AG10803 (cell line): ENCODE measurements at regions not wholly inside any gene's neighbourhood (a gene's known extent, or its start where the extent isn't known, plus 50 kb on each side); places are given as distances from the start of the nearest gene placed in this dataset.

ENCODE experiments used
- DNase-seq: peaks from one replicate; pipeline ENCODE4 v3.0.0; 2010; ENCODE audit warnings: low read depth
- H3K4me3 ChIP-seq: 2 replicates; pipeline ENCODE4 v1.5.1; 2011; ENCODE audit warnings: mild to moderate bottlenecking, low read length, control low read depth
- TF ChIP-seq, protein P1 (sequence below): conservative IDR thresholded peaks from 2 replicates; pipeline ENCODE4 v1.5.1; 2011; ENCODE audit warnings: mild to moderate bottlenecking, low read length, control low read depth, inconsistent platforms

GRCh38 chr4:26226629-26227376 is 94.0 kb upstream of the RBPJ start:
- H3K4me3 ChIP-seq = no peak overlapping the region
- TF ChIP-seq, protein P1, sequence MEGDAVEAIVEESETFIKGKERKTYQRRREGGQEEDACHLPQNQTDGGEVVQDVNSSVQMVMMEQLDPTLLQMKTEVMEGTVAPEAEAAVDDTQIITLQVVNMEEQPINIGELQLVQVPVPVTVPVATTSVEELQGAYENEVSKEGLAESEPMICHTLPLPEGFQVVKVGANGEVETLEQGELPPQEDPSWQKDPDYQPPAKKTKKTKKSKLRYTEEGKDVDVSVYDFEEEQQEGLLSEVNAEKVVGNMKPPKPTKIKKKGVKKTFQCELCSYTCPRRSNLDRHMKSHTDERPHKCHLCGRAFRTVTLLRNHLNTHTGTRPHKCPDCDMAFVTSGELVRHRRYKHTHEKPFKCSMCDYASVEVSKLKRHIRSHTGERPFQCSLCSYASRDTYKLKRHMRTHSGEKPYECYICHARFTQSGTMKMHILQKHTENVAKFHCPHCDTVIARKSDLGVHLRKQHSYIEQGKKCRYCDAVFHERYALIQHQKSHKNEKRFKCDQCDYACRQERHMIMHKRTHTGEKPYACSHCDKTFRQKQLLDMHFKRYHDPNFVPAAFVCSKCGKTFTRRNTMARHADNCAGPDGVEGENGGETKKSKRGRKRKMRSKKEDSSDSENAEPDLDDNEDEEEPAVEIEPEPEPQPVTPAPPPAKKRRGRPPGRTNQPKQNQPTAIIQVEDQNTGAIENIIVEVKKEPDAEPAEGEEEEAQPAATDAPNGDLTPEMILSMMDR = no peak
- DNase-seq = no peak

DNA sequence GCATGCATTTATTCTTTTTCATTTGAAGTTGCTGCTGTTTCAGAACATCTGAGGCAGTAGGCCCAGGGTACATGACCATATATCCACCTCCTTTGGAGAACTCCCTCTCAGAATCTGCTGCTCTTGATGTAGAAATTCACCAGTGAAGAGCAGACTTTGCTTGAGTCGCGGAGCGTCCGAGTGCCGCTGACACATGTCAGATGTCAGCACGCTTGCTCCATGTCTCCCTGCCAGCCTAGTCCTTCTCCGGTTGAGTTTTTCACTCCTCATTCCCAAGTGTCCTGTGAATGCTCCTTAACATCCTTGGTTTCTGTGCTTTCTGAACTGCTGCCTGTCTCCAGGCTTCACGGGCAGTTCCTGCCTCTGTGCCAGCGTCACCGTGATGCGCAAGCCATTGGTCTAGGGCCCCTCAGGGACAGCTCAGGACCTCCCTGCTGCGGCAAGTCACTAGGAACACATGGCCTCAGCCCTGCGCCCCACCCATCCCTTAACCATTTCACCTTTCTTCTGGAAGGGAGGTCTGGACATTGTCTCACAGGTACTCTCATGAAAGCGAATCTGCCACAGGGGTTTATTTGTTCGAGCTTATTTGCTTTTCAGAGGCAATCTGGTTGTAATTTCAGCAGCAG is 93.1 kb upstream of the RBPJ start:
- no peak for DNase-seq
- TF ChIP-seq, protein P1 = no peak
- no peak overlapping the region for H3K4me3 ChIP-seq

DNA sequence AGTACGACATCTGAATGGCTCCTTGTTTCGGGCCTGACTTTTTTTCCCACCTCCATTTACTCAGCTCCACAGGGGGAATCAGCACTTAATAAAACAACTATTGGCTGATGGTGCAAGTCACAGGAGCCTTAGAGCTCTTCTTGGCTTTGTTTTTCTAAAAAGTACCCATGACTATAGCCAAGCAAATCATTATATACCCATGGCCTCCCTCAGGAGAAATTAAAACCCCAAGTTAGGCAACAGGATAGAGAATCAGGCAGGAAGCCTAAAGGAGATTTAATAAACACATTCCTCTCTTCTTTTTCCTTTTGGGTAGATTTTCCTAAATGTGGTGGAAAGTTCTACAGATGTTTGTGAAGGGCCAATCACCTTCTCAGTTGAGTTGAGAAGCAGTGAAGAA is 91.9 kb upstream of the RBPJ start:
- DNase-seq = no peak
- no peak overlapping the region for H3K4me3 ChIP-seq
- TF ChIP-seq, protein P1 = no peak

- no peak overlapping the region for H3K4me3 ChIP-seq
- TF ChIP-seq, protein P1 = no peak
- DNase-seq = no peak
Measured at GRCh38 chr4:26229974-26230373, 90.8 kb upstream of the RBPJ start.

GRCh38 chr4:26233350-26233749 is 87.5 kb upstream of the RBPJ start:
- no peak overlapping the region for H3K4me3 ChIP-seq
- TF ChIP-seq, protein P1 = no peak
- no peak for DNase-seq

GRCh38 chr4:26235500-26235899 is 85.3 kb upstream of the RBPJ start:
- TF ChIP-seq, protein P1 = peak; percentile 34
- H3K4me3 ChIP-seq = no peak overlapping the region
- DNase-seq = peak; percentile 77

DNA sequence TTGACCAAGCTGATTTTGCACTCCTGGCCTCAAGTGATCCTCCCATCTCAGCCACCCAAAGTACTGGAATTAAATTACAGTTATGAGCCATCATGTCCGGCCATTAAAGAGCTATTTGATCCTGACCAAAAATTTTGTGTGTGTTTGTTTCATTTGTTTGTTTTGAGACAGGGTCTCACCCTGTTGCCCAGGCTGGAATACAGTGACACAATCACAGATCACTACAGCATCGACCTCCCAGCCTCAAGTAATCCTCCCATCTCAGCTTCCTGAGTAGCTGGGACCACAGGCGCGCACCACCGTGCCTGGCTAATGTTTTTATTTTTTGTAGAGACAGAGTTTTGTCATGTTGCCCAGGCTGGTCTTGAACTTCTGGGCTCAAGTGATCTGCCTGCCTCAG is 82.9 kb upstream of the RBPJ start:
- H3K4me3 ChIP-seq = no peak overlapping the region
- TF ChIP-seq, protein P1 = no peak
- DNase-seq = peak; percentile 22
